Loucy (cell line): ENCODE measurements at regions not wholly inside any gene's neighbourhood (a gene's known extent, or its start where the extent isn't known, plus 50 kb on each side); places are given as distances from the start of the nearest gene placed in this dataset.
"Not testable (repeated sequence)": the region's sequence is repeated elsewhere in the genome, so short reads cannot be mapped to it uniquely, and the experiment has no call there.

Source experiments
- EZH2phosphoT487 ChIP-seq: fragments of 200-600 bp; IDR thresholded peaks from 2 replicates; pipeline ENCODE4 v1.6.1; 2018; ENCODE audit warnings: antibody characterized with exemption, mild to moderate bottlenecking, moderate library complexity, borderline replicate concordance
- TF ChIP-seq, protein P1 (sequence below): fragments of 200-600 bp; sonication (generic); conservative IDR thresholded peaks from 2 replicates; pipeline ENCODE4 v1.5.1; 2014; ENCODE audit warnings: mild to moderate bottlenecking, antibody characterized with exemption, low read length

DNA sequence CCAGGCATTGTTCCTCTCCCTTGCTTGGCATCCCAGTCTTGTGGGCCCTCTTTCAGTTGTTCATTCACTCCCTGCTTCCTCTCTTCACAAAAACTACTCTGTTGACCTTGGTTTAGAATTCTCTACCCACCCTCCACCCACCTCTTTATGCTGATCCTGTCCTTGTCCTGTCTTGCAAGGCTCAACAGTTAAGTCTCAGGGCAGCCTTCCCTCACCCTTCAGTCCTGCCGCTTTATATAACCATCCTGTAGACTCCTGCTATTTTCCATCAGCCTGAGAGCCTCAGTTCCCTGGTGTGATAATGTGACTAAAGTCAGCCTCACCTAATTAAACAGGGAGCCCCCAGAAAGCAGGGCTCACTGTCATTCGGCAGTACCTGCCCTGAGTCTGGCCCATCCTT, 1763.0 kb downstream of the SPATA31A7 start:
- TF ChIP-seq, protein P1, sequence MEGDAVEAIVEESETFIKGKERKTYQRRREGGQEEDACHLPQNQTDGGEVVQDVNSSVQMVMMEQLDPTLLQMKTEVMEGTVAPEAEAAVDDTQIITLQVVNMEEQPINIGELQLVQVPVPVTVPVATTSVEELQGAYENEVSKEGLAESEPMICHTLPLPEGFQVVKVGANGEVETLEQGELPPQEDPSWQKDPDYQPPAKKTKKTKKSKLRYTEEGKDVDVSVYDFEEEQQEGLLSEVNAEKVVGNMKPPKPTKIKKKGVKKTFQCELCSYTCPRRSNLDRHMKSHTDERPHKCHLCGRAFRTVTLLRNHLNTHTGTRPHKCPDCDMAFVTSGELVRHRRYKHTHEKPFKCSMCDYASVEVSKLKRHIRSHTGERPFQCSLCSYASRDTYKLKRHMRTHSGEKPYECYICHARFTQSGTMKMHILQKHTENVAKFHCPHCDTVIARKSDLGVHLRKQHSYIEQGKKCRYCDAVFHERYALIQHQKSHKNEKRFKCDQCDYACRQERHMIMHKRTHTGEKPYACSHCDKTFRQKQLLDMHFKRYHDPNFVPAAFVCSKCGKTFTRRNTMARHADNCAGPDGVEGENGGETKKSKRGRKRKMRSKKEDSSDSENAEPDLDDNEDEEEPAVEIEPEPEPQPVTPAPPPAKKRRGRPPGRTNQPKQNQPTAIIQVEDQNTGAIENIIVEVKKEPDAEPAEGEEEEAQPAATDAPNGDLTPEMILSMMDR: not testable (repeated sequence)
- not testable (repeated sequence) for TF ChIP-seq EZH2phosphoT487
